Type B pancreatic cell (in vitro differentiated cells): ENCODE measurements at regions not wholly inside any gene's neighbourhood (a gene's known extent, or its start where the extent isn't known, plus 50 kb on each side); places are given as distances from the start of the nearest gene placed in this dataset.

Experiments
- DNase-seq: peaks from one replicate; pipeline ENCODE4 v3.0.0; 2021; ENCODE audit warnings: mixed read lengths; ENCODE audit not compliant: unreplicated experiment; ENCODE audit errors: extremely low spot score
- H3K27ac Mint-ChIP-seq: 2 replicates; pipeline ENCODE4 v1.8.0; 2021; ENCODE audit warnings: mild to moderate bottlenecking, mixed read lengths
- H3K27me3 Mint-ChIP-seq: 2 replicates; pipeline ENCODE4 v1.8.0; 2021; ENCODE audit warnings: mixed read lengths
- H3K36me3 Mint-ChIP-seq: 2 replicates; pipeline ENCODE4 v1.8.0; 2021; ENCODE audit warnings: mixed read lengths
- H3K4me1 Mint-ChIP-seq: one replicate; pipeline ENCODE4 v1.8.0; 2021; ENCODE audit warnings: mixed read lengths; ENCODE audit not compliant: unreplicated experiment
- H3K4me3 Mint-ChIP-seq: 2 replicates; pipeline ENCODE4 v1.8.0; 2021; ENCODE audit warnings: mild to moderate bottlenecking, mixed read lengths
- H3K9me3 Mint-ChIP-seq: 2 replicates; pipeline ENCODE4 v1.8.0; 2021; ENCODE audit warnings: mixed read lengths
- TF ChIP-seq, protein P1 (sequence below): fragments of 200-600 bp; sonication (generic); conservative IDR thresholded peaks from 2 replicates; pipeline ENCODE4 v1.5.0; 2021; ENCODE audit warnings: antibody characterized with exemption, mild to moderate bottlenecking

DNA sequence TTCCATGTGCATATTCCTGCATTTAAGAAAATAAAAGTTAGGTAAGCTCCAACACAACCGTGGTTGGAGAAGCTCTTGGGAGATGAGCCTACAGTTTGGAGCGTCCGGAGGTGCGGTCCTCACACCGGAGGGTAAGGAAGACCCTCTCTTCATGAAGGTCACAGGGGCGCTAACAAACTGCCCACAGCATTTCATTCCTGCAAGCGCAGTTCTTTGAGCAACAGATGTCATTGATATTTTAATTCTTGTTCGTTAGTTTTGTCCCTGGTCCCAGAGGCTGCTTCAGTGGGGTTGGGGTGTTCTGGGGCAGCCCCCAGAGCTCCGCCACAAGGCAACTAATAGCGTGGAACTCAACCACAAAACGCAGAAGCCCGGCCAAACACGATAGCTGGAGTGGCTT, 376.2 kb downstream of the IRX2 start:
- H3K4me1 Mint-ChIP-seq, result no peaks in the 10 kb centered on the region
- H3K36me3 Mint-ChIP-seq, result peaks cover 3% of the 10 kb centered on the region
- H3K9me3 Mint-ChIP-seq, result no peaks in the 10 kb centered on the region
- TF ChIP-seq, protein P1, sequence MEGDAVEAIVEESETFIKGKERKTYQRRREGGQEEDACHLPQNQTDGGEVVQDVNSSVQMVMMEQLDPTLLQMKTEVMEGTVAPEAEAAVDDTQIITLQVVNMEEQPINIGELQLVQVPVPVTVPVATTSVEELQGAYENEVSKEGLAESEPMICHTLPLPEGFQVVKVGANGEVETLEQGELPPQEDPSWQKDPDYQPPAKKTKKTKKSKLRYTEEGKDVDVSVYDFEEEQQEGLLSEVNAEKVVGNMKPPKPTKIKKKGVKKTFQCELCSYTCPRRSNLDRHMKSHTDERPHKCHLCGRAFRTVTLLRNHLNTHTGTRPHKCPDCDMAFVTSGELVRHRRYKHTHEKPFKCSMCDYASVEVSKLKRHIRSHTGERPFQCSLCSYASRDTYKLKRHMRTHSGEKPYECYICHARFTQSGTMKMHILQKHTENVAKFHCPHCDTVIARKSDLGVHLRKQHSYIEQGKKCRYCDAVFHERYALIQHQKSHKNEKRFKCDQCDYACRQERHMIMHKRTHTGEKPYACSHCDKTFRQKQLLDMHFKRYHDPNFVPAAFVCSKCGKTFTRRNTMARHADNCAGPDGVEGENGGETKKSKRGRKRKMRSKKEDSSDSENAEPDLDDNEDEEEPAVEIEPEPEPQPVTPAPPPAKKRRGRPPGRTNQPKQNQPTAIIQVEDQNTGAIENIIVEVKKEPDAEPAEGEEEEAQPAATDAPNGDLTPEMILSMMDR, result no peak
- DNase-seq, result no peak
- H3K4me3 Mint-ChIP-seq, result no peak overlapping the region
- H3K27me3 Mint-ChIP-seq, result peaks cover 17% of the 10 kb centered on the region
- no peak overlapping the region for H3K27ac Mint-ChIP-seq

DNA sequence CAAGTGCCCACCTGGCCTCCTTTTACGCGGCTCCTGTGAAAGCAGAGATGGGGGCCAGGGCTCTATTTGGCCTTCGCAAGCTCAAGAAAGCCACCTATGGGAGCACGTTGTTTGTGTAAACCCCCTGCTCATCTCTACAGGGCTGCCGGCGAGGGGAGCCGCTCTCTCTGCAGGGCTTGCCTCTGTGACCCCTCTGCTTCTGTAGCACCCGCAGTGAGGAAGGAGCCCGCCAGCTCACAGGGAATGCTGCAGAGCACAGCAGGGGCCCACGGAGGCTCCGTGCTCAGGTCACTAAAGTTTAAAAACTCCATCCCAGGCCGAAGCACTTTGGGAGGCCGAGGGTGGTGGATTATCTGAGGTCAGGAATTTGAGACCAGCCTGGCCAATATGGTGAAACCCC, 376.8 kb downstream of the IRX2 start:
- Mint-ChIP-seq H3K27me3 (peaks cover 18% of the 10 kb centered on the region), H3K9me3 (no peaks in the 10 kb centered on the region), H3K36me3 (peaks cover 3% of the 10 kb centered on the region), H3K4me3 (no peak overlapping the region), H3K4me1 (no peaks in the 10 kb centered on the region), H3K27ac (no peak overlapping the region)
- TF ChIP-seq, protein P1, result no peak
- no peak for DNase-seq

DNA sequence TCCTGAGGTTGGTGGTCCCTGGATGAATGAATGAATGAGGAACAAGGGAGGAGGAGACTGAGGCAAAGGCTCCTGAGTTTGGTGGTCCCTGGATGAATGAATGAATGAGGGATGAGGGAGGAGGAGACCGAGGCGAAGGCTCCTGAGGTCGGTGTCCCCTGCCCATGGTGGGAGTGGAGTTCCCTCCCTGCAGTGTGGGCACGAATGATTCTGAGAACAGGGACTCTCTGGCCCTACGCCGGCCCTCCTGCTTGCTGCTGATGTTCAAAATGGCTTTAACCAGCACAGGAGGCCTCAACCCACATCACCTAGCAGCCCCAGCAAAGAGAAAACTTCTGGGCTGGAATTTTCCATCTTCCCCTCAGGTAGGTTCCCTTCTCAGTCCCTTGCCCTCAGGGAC, 377.8 kb downstream of the IRX2 start:
- DNase-seq, result no peak
- Mint-ChIP-seq H3K36me3 (peaks cover 3% of the 10 kb centered on the region), H3K27me3 (peaks cover 16% of the 10 kb centered on the region), H3K9me3 (no peaks in the 10 kb centered on the region), H3K4me3 (no peak overlapping the region), H3K27ac (no peak overlapping the region), H3K4me1 (no peaks in the 10 kb centered on the region)
- TF ChIP-seq, protein P1, result no peak

DNA sequence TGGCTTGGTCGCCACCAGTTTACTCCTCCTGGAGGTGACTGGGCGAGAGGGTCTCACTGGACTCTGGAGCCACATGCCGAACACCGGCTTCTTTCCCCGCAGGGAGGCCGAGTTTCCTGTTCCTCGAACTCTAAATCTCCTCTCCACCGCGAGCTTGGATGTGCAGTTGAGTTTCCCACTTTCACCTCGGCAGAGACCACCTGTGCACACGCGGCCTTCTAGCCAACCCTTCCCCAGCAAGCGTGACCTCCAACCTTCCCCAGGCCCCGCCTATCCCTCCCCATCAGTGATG, 380.1 kb downstream of the IRX2 start:
- H3K27ac Mint-ChIP-seq, result no peak overlapping the region
- TF ChIP-seq, protein P1, result no peak
- H3K27me3 Mint-ChIP-seq, result peaks cover 10% of the 10 kb centered on the region
- no peak overlapping the region for H3K4me3 Mint-ChIP-seq
- DNase-seq, result no peak
- no peaks in the 10 kb centered on the region for H3K4me1 Mint-ChIP-seq
- H3K36me3 Mint-ChIP-seq, result peaks cover 3% of the 10 kb centered on the region
- H3K9me3 Mint-ChIP-seq, result no peaks in the 10 kb centered on the region

DNA sequence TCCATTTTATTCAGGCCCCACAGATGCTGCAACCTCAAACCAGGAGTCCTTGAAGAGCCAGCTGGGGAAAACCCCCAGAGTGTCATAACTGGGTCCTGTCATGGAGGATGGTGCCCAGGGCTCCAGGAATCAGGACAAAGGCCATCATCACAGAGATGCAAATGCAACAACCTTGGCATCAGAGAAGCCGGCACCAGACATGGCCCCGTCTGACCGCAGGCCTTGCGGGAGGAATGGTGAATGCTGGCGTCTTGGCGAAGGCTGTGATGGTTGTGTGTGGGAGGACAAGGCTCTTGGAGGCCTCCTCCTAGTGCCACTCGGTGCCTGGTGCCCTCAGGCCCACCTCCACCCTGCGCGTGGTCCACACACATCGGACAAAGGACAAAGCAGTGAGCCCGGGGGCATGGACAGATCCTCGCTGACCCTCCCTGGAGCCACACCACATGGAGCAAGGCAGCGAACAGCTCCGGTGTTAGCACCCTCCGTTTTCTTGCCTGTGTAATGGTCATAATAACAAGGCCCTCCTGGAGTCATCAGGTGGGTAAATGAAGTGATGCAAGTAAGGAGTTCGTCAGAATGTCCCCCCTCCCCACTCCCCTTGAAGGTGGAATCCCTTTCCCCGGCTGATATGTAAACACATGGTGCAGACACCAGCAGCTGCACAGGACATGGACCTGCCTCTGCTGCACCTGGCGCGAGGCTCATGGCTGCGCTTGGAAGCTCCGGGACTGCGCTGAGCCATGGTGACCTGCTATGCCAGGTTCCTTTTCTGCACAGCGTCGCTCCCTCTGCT, 380.7 kb downstream of the IRX2 start:
- H3K4me1 Mint-ChIP-seq, result no peaks in the 10 kb centered on the region
- H3K27ac Mint-ChIP-seq, result no peak overlapping the region

More for the DNA sequence above, 380.7 kb downstream of the IRX2 start:
- no peaks in the 10 kb centered on the region for H3K9me3 Mint-ChIP-seq
- peaks cover 3% of the 10 kb centered on the region for H3K36me3 Mint-ChIP-seq
- DNase-seq, result no peak
- no peak overlapping the region for H3K4me3 Mint-ChIP-seq
- TF ChIP-seq, protein P1, result no peak
- peaks cover 10% of the 10 kb centered on the region for H3K27me3 Mint-ChIP-seq
